Liver (tissue), 8 donors: ENCODE measurements at regions not wholly inside any gene's neighbourhood (a gene's known extent, or its start where the extent isn't known, plus 50 kb on each side); places are given as distances from the start of the nearest gene placed in this dataset.

ENCODE experiments used
- DNase-seq: peaks from one replicate; pipeline ENCODE4 v3.0.0-alpha.2; 2017; ENCODE audit warnings: low spot score
- H3K27ac ChIP-seq, 2 donors: one replicate each; pipeline ENCODE4 v1.7.0; 2013; ENCODE audit warnings: inconsistent platforms in 2 of 2, low read length in 2 of 2, control low read depth in 1 of 2, low read depth in 1 of 2, mild to moderate bottlenecking in 1 of 2
- H3K27me3 ChIP-seq, 4 donors: one replicate each; pipeline versions ENCODE4 v1.6.1 to v1.7.0; 2013; ENCODE audit warnings: low read length in 3 of 4, inconsistent platforms in 1 of 4, mild to moderate bottlenecking in 1 of 4, moderate library complexity in 1 of 4; ENCODE audit not compliant: control insufficient read depth in 4 of 4, insufficient read depth in 4 of 4
- H3K36me3 ChIP-seq, 4 donors: one replicate each; pipeline versions ENCODE4 v1.6.1 to v1.7.0; 2013; ENCODE audit warnings: low read length in 3 of 4, mild to moderate bottlenecking in 3 of 4, low read depth in 1 of 4, moderate library complexity in 1 of 4; ENCODE audit not compliant: control insufficient read depth in 4 of 4, insufficient read depth in 3 of 4
- H3K4me1 ChIP-seq, 4 donors: one replicate each; pipeline versions ENCODE4 v1.6.1 to v1.7.0; 2013; ENCODE audit warnings: low read length in 3 of 4, mild to moderate bottlenecking in 3 of 4, moderate library complexity in 1 of 4; ENCODE audit not compliant: control insufficient read depth in 4 of 4, insufficient read depth in 4 of 4
- H3K4me3 ChIP-seq, 3 donors: one replicate each; pipeline versions ENCODE4 v1.6.1 to v1.7.0; 2013; ENCODE audit warnings: low read length in 3 of 3, control low read depth in 1 of 3, low read depth in 1 of 3, mild to moderate bottlenecking in 1 of 3
- H3K9ac ChIP-seq, 2 donors: one replicate each; pipeline ENCODE4 v1.7.0; 2013; ENCODE audit warnings: low read length in 2 of 2, mild to moderate bottlenecking in 2 of 2, moderate library complexity in 2 of 2, control low read depth in 1 of 2, low read depth in 1 of 2
- H3K9me3 ChIP-seq, 4 donors: one replicate each; pipeline versions ENCODE4 v1.6.1 to v1.7.0; 2013; ENCODE audit warnings: low read length in 3 of 4; ENCODE audit not compliant: control insufficient read depth in 4 of 4
- EGR1 ChIP-seq, 2 donors: IDR thresholded peaks; 2 replicates each; pipeline ENCODE4 v1.6.1; 2016 to 2018; ENCODE audit warnings: antibody characterized with exemption in 2 of 2, low read depth in 2 of 2
- FOXA1 ChIP-seq: IDR thresholded peaks from 2 replicates; pipeline ENCODE4 v1.6.1; 2016; ENCODE audit warnings: antibody characterized with exemption
- FOXA2 ChIP-seq: IDR thresholded peaks from 2 replicates; pipeline ENCODE4 v1.6.1; 2016; ENCODE audit warnings: antibody characterized with exemption
- GABPA ChIP-seq, 2 donors: IDR thresholded peaks in 1 of 2; conservative IDR thresholded peaks in 1 of 2; 2 replicates each; pipeline ENCODE4 v1.6.1; 2016; ENCODE audit warnings: antibody characterized with exemption in 2 of 2, mild to moderate bottlenecking in 1 of 2, moderate library complexity in 1 of 2
- HNF4A ChIP-seq, 2 donors: conservative IDR thresholded peaks; 2 replicates each; pipeline ENCODE4 v1.6.1; 2016; ENCODE audit warnings: antibody characterized with exemption in 2 of 2, mild to moderate bottlenecking in 2 of 2
- HNF4G ChIP-seq: IDR thresholded peaks from 2 replicates; pipeline ENCODE4 v1.6.1; 2016; ENCODE audit warnings: antibody characterized with exemption
- JUND ChIP-seq, 2 donors: IDR thresholded peaks; 2 replicates each; pipeline ENCODE4 v1.6.1; 2016; ENCODE audit warnings: antibody characterized with exemption in 2 of 2
- NR2F2 ChIP-seq: IDR thresholded peaks from 2 replicates; pipeline ENCODE4 v1.6.1; 2016; ENCODE audit warnings: antibody characterized with exemption
- RAD21 ChIP-seq, 2 donors: IDR thresholded peaks; 2 replicates each; pipeline ENCODE4 v1.6.1; 2016; ENCODE audit warnings: antibody characterized with exemption in 2 of 2, mild to moderate bottlenecking in 2 of 2
- RXRA ChIP-seq, 2 donors: IDR thresholded peaks; 2 replicates each; pipeline ENCODE4 v1.6.1; 2017 to 2018; ENCODE audit warnings: antibody characterized with exemption in 2 of 2, mild to moderate bottlenecking in 1 of 2
- SP1 ChIP-seq: IDR thresholded peaks from 2 replicates; pipeline ENCODE4 v1.6.1; 2018; ENCODE audit warnings: antibody characterized with exemption, mild to moderate bottlenecking
- TAF1 ChIP-seq: conservative IDR thresholded peaks from 2 replicates; pipeline ENCODE4 v1.6.1; 2016; ENCODE audit warnings: antibody characterized with exemption, mild to moderate bottlenecking
- YY1 ChIP-seq: IDR thresholded peaks from 2 replicates; pipeline ENCODE4 v1.6.1; 2016; ENCODE audit warnings: antibody characterized with exemption, mild to moderate bottlenecking
- WGBS: extraction: QIAGEN DNeasy Blood & Tissue Kit; methylation state at CpG from one replicate; pipeline ENCODE4 v1.1.7; 2013; 5-methylcytosine and 5-hydroxymethylcytosine counted together
- TF ChIP-seq, protein P1 (sequence below): IDR thresholded peaks from 2 replicates; pipeline ENCODE4 v1.6.1; 2016; ENCODE audit warnings: antibody characterized with exemption, mild to moderate bottlenecking
- TF ChIP-seq, protein P2 (sequence below): IDR thresholded peaks from 2 replicates; pipeline ENCODE4 v1.6.1; 2016; ENCODE audit warnings: antibody characterized with exemption
- TF ChIP-seq, protein P3 (sequence below): IDR thresholded peaks from 2 replicates; pipeline ENCODE4 v1.6.1; 2016; ENCODE audit warnings: antibody characterized with exemption
- TF ChIP-seq, protein P4 (sequence below): IDR thresholded peaks from 2 replicates; pipeline ENCODE4 v1.6.1; 2016; ENCODE audit warnings: antibody characterized with exemption
- TF ChIP-seq, protein P5 (sequence below): fragments of 150-350 bp; IDR thresholded peaks from 2 replicates; pipeline ENCODE4 v1.5.1; 2017; ENCODE audit warnings: improper control_type of control experiment, low read depth, low read length; ENCODE audit not compliant: missing input control
- donor health status: healthy.
- donor health status: healthy.
- donor health status: healthy.
- donor health status: healthy.
- donor health status: healthy.

DNA sequence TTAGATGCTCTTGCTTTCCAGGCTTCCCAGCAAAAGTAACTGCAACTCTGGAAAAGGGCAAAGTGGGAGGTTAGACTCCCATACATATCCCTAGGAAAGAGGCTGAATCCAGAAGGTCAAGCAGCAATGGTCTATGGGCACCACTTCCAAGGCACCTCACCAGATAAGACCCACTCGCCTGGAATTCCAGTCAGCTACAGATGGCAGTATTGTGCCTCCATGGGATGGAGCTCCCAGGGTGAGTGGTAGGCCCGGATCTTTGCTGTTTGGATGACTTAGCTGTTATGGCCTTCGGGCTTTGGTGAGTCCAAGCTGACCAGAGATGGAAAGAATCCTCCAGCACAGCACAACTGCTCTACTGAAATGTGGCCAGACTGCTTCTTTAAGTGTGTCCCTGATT is 688.0 kb downstream of the PCDH19 start:
- no peak for TF ChIP-seq HNF4G
- no peak for TF ChIP-seq TAF1
- no peak for TF ChIP-seq EGR1 (IDR thresholded peaks at IDR 0.05; ENCODE audit: low read depth in 2 of 2)
- TF ChIP-seq, protein P1, sequence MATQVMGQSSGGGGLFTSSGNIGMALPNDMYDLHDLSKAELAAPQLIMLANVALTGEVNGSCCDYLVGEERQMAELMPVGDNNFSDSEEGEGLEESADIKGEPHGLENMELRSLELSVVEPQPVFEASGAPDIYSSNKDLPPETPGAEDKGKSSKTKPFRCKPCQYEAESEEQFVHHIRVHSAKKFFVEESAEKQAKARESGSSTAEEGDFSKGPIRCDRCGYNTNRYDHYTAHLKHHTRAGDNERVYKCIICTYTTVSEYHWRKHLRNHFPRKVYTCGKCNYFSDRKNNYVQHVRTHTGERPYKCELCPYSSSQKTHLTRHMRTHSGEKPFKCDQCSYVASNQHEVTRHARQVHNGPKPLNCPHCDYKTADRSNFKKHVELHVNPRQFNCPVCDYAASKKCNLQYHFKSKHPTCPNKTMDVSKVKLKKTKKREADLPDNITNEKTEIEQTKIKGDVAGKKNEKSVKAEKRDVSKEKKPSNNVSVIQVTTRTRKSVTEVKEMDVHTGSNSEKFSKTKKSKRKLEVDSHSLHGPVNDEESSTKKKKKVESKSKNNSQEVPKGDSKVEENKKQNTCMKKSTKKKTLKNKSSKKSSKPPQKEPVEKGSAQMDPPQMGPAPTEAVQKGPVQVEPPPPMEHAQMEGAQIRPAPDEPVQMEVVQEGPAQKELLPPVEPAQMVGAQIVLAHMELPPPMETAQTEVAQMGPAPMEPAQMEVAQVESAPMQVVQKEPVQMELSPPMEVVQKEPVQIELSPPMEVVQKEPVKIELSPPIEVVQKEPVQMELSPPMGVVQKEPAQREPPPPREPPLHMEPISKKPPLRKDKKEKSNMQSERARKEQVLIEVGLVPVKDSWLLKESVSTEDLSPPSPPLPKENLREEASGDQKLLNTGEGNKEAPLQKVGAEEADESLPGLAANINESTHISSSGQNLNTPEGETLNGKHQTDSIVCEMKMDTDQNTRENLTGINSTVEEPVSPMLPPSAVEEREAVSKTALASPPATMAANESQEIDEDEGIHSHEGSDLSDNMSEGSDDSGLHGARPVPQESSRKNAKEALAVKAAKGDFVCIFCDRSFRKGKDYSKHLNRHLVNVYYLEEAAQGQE, result no peak
- TF ChIP-seq NR2F2, result no peak
- TF ChIP-seq, protein P2, sequence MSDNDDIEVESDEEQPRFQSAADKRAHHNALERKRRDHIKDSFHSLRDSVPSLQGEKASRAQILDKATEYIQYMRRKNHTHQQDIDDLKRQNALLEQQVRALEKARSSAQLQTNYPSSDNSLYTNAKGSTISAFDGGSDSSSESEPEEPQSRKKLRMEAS, result no peak
- TF ChIP-seq, protein P3, sequence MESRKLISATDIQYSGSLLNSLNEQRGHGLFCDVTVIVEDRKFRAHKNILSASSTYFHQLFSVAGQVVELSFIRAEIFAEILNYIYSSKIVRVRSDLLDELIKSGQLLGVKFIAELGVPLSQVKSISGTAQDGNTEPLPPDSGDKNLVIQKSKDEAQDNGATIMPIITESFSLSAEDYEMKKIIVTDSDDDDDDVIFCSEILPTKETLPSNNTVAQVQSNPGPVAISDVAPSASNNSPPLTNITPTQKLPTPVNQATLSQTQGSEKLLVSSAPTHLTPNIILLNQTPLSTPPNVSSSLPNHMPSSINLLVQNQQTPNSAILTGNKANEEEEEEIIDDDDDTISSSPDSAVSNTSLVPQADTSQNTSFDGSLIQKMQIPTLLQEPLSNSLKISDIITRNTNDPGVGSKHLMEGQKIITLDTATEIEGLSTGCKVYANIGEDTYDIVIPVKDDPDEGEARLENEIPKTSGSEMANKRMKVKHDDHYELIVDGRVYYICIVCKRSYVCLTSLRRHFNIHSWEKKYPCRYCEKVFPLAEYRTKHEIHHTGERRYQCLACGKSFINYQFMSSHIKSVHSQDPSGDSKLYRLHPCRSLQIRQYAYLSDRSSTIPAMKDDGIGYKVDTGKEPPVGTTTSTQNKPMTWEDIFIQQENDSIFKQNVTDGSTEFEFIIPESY, result no peak
- no peak for TF ChIP-seq HNF4A (conservative IDR thresholded peaks at IDR 0.05)
- no peak for TF ChIP-seq RAD21 (IDR thresholded peaks at IDR 0.05)
- TF ChIP-seq SP1, result no peak
- no peak for TF ChIP-seq FOXA1
- no peak for TF ChIP-seq JUND (IDR thresholded peaks at IDR 0.05)
- TF ChIP-seq, protein P4, sequence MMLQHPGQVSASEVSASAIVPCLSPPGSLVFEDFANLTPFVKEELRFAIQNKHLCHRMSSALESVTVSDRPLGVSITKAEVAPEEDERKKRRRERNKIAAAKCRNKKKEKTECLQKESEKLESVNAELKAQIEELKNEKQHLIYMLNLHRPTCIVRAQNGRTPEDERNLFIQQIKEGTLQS, result no peak
- TF ChIP-seq GABPA (IDR thresholded peaks at IDR 0.05 in 1 of 2, conservative IDR thresholded peaks at IDR 0.05 in 1 of 2), result no peak
- no peak for TF ChIP-seq YY1
- TF ChIP-seq, protein P5, sequence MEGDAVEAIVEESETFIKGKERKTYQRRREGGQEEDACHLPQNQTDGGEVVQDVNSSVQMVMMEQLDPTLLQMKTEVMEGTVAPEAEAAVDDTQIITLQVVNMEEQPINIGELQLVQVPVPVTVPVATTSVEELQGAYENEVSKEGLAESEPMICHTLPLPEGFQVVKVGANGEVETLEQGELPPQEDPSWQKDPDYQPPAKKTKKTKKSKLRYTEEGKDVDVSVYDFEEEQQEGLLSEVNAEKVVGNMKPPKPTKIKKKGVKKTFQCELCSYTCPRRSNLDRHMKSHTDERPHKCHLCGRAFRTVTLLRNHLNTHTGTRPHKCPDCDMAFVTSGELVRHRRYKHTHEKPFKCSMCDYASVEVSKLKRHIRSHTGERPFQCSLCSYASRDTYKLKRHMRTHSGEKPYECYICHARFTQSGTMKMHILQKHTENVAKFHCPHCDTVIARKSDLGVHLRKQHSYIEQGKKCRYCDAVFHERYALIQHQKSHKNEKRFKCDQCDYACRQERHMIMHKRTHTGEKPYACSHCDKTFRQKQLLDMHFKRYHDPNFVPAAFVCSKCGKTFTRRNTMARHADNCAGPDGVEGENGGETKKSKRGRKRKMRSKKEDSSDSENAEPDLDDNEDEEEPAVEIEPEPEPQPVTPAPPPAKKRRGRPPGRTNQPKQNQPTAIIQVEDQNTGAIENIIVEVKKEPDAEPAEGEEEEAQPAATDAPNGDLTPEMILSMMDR, result no peak
- Histone ChIP-seq H3K4me1 (no peaks in the 10 kb centered on the region), H3K9ac (no peak overlapping the region), H3K9me3 (peaks cover 0 to 1% (median 0%) of the 10 kb centered on the region in 4 donors), H3K27me3 (no peaks in the 10 kb centered on the region), H3K27ac (no peak overlapping the region), H3K4me3 (no peak overlapping the region), H3K36me3 (no peaks in the 10 kb centered on the region)
- WGBS, result 54% methylated on average over 3 of the region's 3 CpGs
- DNase-seq, result no peak

DNA sequence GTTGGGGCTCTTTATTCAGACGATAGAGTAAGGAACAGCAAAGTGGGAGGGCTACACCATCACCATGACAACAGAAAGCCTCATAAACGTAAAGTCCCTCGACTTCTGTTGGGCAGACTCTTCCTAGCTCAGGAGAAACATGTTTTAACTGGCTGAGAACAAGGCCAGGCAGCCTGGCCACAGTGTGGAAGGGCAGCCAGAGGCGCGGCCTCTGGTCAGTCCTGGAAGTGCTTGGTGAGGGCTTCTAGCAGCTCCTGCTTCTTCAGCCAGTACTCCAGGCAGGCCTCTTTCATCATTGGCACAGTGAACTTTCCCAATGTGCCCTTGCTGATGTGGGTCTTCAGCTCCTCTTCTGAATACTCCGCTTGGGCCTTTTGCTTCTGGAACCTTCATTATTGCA is 690.9 kb downstream of the PCDH19 start:
- TF ChIP-seq HNF4G (no peak), JUND (IDR thresholded peaks at IDR 0.05) (no peak), NR2F2 (no peak), EGR1 (IDR thresholded peaks at IDR 0.05; ENCODE audit: low read depth in 2 of 2) (no peak), SP1 (no peak), RAD21 (IDR thresholded peaks at IDR 0.05) (no peak), RXRA (IDR thresholded peaks at IDR 0.05) (no peak), FOXA2 (no peak), HNF4A (conservative IDR thresholded peaks at IDR 0.05) (no peak), TAF1 (no peak), YY1 (no peak), GABPA (IDR thresholded peaks at IDR 0.05 in 1 of 2, conservative IDR thresholded peaks at IDR 0.05 in 1 of 2) (no peak), FOXA1 (no peak)
- TF ChIP-seq, protein P2, result no peak
- TF ChIP-seq, protein P3, result no peak
- TF ChIP-seq, protein P4, result no peak
- TF ChIP-seq, protein P5, result no peak
- Histone ChIP-seq H3K4me1 (no peaks in the 10 kb centered on the region), H3K9me3 (peaks cover 0 to 1% (median 0%) of the 10 kb centered on the region in 4 donors), H3K27me3 (no peaks in the 10 kb centered on the region), H3K4me3 (no peak overlapping the region), H3K9ac (no peak overlapping the region), H3K36me3 (no peaks in the 10 kb centered on the region), H3K27ac (no peak overlapping the region)
- 68% methylated on average over 6 of the region's 6 CpGs for whole genome bisulfite sequencing
- DNase-seq, result no peak
